ENCODE measurements at regions not wholly inside any gene's neighbourhood (a gene's known extent, or its start where the extent isn't known, plus 50 kb on each side); places are given as distances from the start of the nearest gene placed in this dataset.
A peak's percentile ranks its signal among the peaks of the same experiment; 100 is the strongest.

DNA sequence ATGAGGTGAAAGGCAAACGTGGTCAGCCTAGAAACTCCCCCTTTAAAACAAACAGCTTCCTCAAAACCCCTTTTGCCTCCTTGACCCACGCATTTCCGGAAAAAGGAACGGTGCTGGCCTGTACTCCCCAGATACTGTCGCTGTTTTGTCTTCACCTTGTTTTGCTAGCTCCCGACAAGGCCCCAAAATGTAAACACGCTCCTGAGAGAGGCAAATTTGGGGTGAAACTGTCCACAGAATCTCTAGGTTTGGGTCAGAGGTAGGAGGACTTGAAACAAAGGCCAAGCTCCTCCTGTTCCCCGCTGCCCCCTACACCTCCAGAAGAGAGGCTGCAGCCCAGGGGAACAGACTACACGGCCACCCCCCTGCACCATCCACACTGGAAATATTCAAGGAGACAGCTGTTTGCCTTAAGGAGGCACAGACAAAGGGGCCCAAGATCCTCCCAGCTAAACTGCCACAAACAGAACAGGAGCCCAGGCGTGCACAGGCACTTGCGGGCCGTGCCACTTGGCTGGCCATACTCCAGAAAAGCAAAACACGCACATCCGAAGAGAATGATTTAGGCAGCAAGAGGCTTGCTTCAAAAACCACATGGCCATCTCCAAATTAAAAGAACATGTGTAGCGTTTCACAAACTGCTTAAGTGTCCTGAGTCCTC, 160.5 kb upstream of the GRK3 start:
- no peak overlapping the region for H4K8ac ChIP-seq (ENCODE audit: low read depth, low read length)
- H2AK5ac ChIP-seq (ENCODE audit: low read length): no peak overlapping the region
- no peak overlapping the region for H3K18ac ChIP-seq (ENCODE audit: low read length)
- peak overlapping the region; percentile 75 for H3K9ac ChIP-seq (ENCODE audit: low read length)
- H3K4me2 ChIP-seq (ENCODE audit: low read length): peak overlapping the region; percentile 78
- H3K4ac ChIP-seq (ENCODE audit: low read depth, low read length): no peak overlapping the region
- peaks cover 10% of the 10 kb centered on the region for H3K4me1 ChIP-seq (ENCODE audit: control insufficient read depth, low read depth, low read length)
- H3K79me1 ChIP-seq (ENCODE audit: low read length): peaks cover 7% of the 10 kb centered on the region
- H3K79me2 ChIP-seq (ENCODE audit: control insufficient read depth, insufficient read depth, low read length): peaks cover 22% of the 10 kb centered on the region
- H3K27me3 ChIP-seq (ENCODE audit: insufficient read depth, low read length, poor library complexity): no peaks in the 10 kb centered on the region
- no peak overlapping the region for H2BK120ac ChIP-seq (ENCODE audit: low read depth, low read length)
- peak; percentile 55 for DNase-seq
- peak overlapping the region; percentile 89 for H3K56ac ChIP-seq (ENCODE audit: low read length)
- no peak overlapping the region for H2BK15ac ChIP-seq (replicated peaks; ENCODE audit: low read depth)
- H3K36me3 ChIP-seq (ENCODE audit: control insufficient read depth, insufficient read depth, low read length): no peaks in the 10 kb centered on the region
- H3K27ac ChIP-seq (ENCODE audit: low read depth, low read length): no peak overlapping the region
- no CpG with 5 or more reads among the region's 15 CpGs for WGBS (ENCODE audit: extremely low coverage, insufficient coverage, low lambda C conversion rate)
- H2BK5ac ChIP-seq (ENCODE audit: low read length): no peak overlapping the region
- peak overlapping the region; percentile 43 for H3K4me3 ChIP-seq (ENCODE audit: low read length)
- H3K23ac ChIP-seq (ENCODE audit: low read length): peak overlapping the region; percentile 94
- peak overlapping the region; percentile 23 for H4K5ac ChIP-seq (ENCODE audit: low read length)

DNA sequence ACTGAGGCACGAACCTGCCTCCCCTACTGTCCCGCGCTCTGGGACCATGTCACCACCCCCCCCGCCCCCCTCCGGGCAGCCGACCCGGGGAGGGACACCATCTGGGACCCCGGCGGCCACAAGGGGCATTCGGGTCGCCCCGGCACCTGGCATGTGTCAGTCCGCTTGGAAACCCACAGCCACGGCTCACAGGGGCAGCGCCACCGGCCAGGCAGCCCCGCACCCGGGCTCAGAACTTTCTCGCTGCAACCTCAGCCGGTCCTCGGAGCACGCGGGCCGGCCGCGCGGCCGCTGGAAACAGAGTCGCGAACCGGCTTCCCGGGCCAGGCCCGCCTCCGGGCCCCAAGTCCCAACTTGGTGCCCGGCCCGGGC, 159.9 kb upstream of the GRK3 start:
- Histone ChIP-seq H3K9ac (ENCODE audit: low read length) (peak overlapping the region; percentile 75), H2BK15ac (replicated peaks; ENCODE audit: low read depth) (no peak overlapping the region), H3K4ac (ENCODE audit: low read depth, low read length) (no peak overlapping the region), H3K79me1 (ENCODE audit: low read length) (peaks cover 7% of the 10 kb centered on the region), H4K5ac (ENCODE audit: low read length) (no peak overlapping the region), H3K56ac (ENCODE audit: low read length) (peak overlapping the region; percentile 89), H3K36me3 (ENCODE audit: control insufficient read depth, insufficient read depth, low read length) (no peaks in the 10 kb centered on the region), H3K4me2 (ENCODE audit: low read length) (peak overlapping the region; percentile 78), H4K8ac (ENCODE audit: low read depth, low read length) (no peak overlapping the region), H2AK5ac (ENCODE audit: low read length) (no peak overlapping the region), H3K4me1 (ENCODE audit: control insufficient read depth, low read depth, low read length) (peaks cover 10% of the 10 kb centered on the region), H3K79me2 (ENCODE audit: control insufficient read depth, insufficient read depth, low read length) (peaks cover 22% of the 10 kb centered on the region), H2BK120ac (ENCODE audit: low read depth, low read length) (no peak overlapping the region), H3K27me3 (ENCODE audit: insufficient read depth, low read length, poor library complexity) (no peaks in the 10 kb centered on the region), H3K4me3 (ENCODE audit: low read length) (peak overlapping the region; percentile 43), H2BK5ac (ENCODE audit: low read length) (no peak overlapping the region), H3K23ac (ENCODE audit: low read length) (peak overlapping the region; percentile 94), H3K27ac (ENCODE audit: low read depth, low read length) (no peak overlapping the region), H3K18ac (ENCODE audit: low read length) (peak overlapping the region; percentile 71)
- WGBS (ENCODE audit: extremely low coverage, insufficient coverage, low lambda C conversion rate): no CpG with 5 or more reads among the region's 36 CpGs
- no peak for DNase-seq

DNA sequence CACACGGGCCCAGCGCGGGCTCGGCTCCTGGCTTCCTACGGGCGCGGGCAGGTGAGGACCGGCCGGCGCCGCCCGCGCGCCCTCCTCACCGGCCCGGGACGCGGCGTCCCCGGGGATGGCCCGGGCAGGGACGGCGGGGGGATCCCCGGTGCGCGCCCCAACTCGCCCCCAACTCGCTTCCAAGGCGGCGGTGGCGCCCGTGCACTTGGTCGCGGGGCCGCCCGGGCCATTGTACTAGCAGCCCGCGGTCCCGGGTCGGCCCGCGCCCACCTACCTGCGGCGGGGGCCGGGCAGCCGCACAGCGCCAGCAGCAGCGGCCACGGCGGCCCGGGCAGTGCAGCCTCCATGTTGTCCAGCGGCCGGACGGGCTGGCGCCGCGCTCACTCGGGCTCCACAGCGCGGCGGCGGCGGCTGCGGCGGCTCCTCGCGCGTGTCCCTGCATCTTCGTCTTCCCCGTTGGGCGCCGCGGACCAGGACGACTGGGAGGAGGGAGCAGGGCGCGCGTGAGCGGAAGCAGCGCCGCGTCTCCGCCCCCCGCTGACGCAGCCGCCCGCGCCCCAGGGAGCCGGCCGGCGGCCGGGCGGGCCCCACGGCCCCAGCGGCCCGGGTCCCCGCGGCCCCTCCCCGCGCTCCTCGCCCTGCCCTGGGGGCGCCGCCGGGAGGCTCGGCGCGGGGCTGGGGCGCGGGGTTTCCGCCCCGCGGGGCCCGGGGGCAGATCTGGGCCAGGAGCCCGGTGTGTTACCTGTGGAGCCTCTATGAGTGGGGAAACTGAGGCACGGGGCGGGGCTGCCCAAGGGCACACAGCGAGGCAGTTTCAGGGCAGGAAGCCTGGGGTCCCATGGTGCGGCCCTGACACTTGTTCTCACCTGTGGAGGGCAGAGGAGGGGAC, 159.3 kb upstream of the GRK3 start:
- no CpG with 5 or more reads among the region's 117 CpGs for WGBS (ENCODE audit: extremely low coverage, insufficient coverage, low lambda C conversion rate)
- no peak for DNase-seq
- Histone ChIP-seq H2BK120ac (ENCODE audit: low read depth, low read length) (no peak overlapping the region), H3K4me3 (ENCODE audit: low read length) (peak overlapping the region; percentile 43), H3K56ac (ENCODE audit: low read length) (peak overlapping the region; percentile 89), H3K27me3 (ENCODE audit: insufficient read depth, low read length, poor library complexity) (no peaks in the 10 kb centered on the region), H3K27ac (ENCODE audit: low read depth, low read length) (no peak overlapping the region), H3K4me2 (ENCODE audit: low read length) (peak overlapping the region; percentile 78), H3K18ac (ENCODE audit: low read length) (peak overlapping the region; percentile 71), H3K79me2 (ENCODE audit: control insufficient read depth, insufficient read depth, low read length) (peaks cover 19% of the 10 kb centered on the region), H3K36me3 (ENCODE audit: control insufficient read depth, insufficient read depth, low read length) (no peaks in the 10 kb centered on the region), H3K4me1 (ENCODE audit: control insufficient read depth, low read depth, low read length) (peaks cover 10% of the 10 kb centered on the region), H3K23ac (ENCODE audit: low read length) (no peak overlapping the region), H2BK15ac (replicated peaks; ENCODE audit: low read depth) (no peak overlapping the region), H4K5ac (ENCODE audit: low read length) (no peak overlapping the region), H2BK5ac (ENCODE audit: low read length) (no peak overlapping the region), H2AK5ac (ENCODE audit: low read length) (no peak overlapping the region), H3K9ac (ENCODE audit: low read length) (peak overlapping the region; percentile 75), H3K79me1 (ENCODE audit: low read length) (peaks cover 5% of the 10 kb centered on the region), H4K8ac (ENCODE audit: low read depth, low read length) (no peak overlapping the region), H3K4ac (ENCODE audit: low read depth, low read length) (no peak overlapping the region)

DNA sequence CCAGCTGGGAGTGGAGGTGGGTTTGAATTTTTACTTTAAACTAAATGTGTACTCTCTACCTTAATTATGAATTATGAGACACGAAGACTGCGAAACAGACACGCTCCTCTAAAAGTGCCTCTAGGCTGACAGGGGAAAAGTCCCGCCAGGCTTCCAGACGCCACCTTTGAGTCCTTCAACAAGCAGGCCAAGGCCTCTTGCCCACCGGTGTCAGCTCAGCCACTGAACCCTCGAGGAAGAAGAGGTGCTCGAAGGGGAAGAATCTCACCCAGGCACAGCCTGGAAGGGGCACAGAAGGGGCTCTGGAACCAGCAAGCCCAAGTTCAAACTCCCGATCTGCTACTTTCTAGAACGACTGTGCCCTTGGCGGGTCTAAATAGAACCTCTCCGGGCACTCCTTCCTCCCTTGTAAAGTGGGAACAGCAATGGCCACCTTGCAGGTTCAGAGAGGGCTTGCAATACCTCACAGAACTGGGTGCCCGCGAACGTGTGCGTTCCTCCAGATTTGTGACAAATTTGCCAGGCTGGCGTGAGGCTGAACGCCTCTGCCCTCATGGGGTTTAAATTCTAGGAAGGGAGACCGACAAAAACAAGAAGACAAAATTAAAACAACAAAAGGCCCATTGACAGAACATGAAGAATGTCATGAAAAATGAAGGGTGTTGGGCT, 158.5 kb upstream of the GRK3 start:
- H3K18ac ChIP-seq (ENCODE audit: low read length): peak overlapping the region; percentile 71
- H3K23ac ChIP-seq (ENCODE audit: low read length): no peak overlapping the region
- no CpG with 5 or more reads among the region's 19 CpGs for WGBS (ENCODE audit: extremely low coverage, insufficient coverage, low lambda C conversion rate)
- H3K36me3 ChIP-seq (ENCODE audit: control insufficient read depth, insufficient read depth, low read length): no peaks in the 10 kb centered on the region
- H3K79me1 ChIP-seq (ENCODE audit: low read length): peaks cover 5% of the 10 kb centered on the region
- H2BK5ac ChIP-seq (ENCODE audit: low read length): no peak overlapping the region
- H3K79me2 ChIP-seq (ENCODE audit: control insufficient read depth, insufficient read depth, low read length): peaks cover 15% of the 10 kb centered on the region
- no peaks in the 10 kb centered on the region for H3K27me3 ChIP-seq (ENCODE audit: insufficient read depth, low read length, poor library complexity)
- no peak overlapping the region for H2BK15ac ChIP-seq (replicated peaks; ENCODE audit: low read depth)
- H3K4ac ChIP-seq (ENCODE audit: low read depth, low read length): no peak overlapping the region
- H3K9ac ChIP-seq (ENCODE audit: low read length): no peak overlapping the region
- H2AK5ac ChIP-seq (ENCODE audit: low read length): no peak overlapping the region
- H4K8ac ChIP-seq (ENCODE audit: low read depth, low read length): no peak overlapping the region
- peak overlapping the region; percentile 40 for H3K4me2 ChIP-seq (ENCODE audit: low read length)
- DNase-seq: no peak
- H3K4me1 ChIP-seq (ENCODE audit: control insufficient read depth, low read depth, low read length): peaks cover 10% of the 10 kb centered on the region
- H2BK120ac ChIP-seq (ENCODE audit: low read depth, low read length): no peak overlapping the region
- peak overlapping the region; percentile 89 for H3K56ac ChIP-seq (ENCODE audit: low read length)
- H3K27ac ChIP-seq (ENCODE audit: low read depth, low read length): no peak overlapping the region
- H3K4me3 ChIP-seq (ENCODE audit: low read length): no peak overlapping the region
- H4K5ac ChIP-seq (ENCODE audit: low read length): no peak overlapping the region

DNA sequence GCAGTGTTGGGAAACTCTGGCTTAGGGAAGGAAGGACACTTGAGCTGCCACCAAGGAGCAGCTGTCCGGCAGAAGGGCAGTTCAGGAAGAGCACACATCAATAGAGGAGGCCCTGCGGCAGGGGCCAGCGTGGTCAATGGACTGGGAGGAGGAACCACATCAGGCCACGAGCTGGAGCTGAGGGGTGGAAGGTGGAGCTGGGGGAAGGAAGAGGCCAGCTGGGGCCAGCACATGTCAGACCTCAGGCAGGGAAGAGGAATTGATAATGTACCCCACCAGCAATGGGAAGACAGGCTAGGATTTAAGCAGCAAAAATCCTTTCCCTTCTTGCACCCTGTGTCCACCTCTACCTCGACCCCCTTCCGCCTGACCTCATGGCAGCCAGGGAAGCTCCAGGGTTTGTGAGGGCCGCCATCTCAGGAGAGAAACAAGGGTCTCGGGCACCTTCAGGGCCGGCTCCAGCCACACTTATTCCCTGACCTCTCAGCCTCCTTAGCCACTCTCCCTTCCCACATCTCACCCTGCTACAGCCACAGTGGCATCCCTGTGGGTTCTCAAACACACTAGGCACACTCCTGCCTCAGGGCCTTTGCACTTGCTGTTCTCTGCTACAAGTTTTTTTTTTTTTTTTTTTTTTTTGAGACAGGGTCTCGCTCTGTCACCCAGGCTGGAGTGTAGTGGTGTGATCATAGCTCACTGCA, 157.8 kb upstream of the GRK3 start:
- Histone ChIP-seq H3K18ac (ENCODE audit: low read length) (no peak overlapping the region), H2AK5ac (ENCODE audit: low read length) (no peak overlapping the region), H2BK15ac (replicated peaks; ENCODE audit: low read depth) (no peak overlapping the region), H3K4ac (ENCODE audit: low read depth, low read length) (no peak overlapping the region), H3K56ac (ENCODE audit: low read length) (no peak overlapping the region), H2BK5ac (ENCODE audit: low read length) (no peak overlapping the region), H3K4me3 (ENCODE audit: low read length) (no peak overlapping the region), H2BK120ac (ENCODE audit: low read depth, low read length) (no peak overlapping the region), H3K36me3 (ENCODE audit: control insufficient read depth, insufficient read depth, low read length) (no peaks in the 10 kb centered on the region), H4K5ac (ENCODE audit: low read length) (no peak overlapping the region), H3K23ac (ENCODE audit: low read length) (no peak overlapping the region), H3K27me3 (ENCODE audit: insufficient read depth, low read length, poor library complexity) (no peaks in the 10 kb centered on the region), H3K79me1 (ENCODE audit: low read length) (peaks cover 5% of the 10 kb centered on the region), H3K4me2 (ENCODE audit: low read length) (no peak overlapping the region), H3K27ac (ENCODE audit: low read depth, low read length) (no peak overlapping the region), H3K4me1 (ENCODE audit: control insufficient read depth, low read depth, low read length) (peaks cover 10% of the 10 kb centered on the region), H3K79me2 (ENCODE audit: control insufficient read depth, insufficient read depth, low read length) (peaks cover 11% of the 10 kb centered on the region), H4K8ac (ENCODE audit: low read depth, low read length) (no peak overlapping the region), H3K9ac (ENCODE audit: low read length) (no peak overlapping the region)
- no CpG with 5 or more reads among the region's 10 CpGs for WGBS (ENCODE audit: extremely low coverage, insufficient coverage, low lambda C conversion rate)
- DNase-seq: no peak
